WI38 (cell line): ENCODE measurements at regions not wholly inside any gene's neighbourhood (a gene's known extent, or its start where the extent isn't known, plus 50 kb on each side); places are given as distances from the start of the nearest gene placed in this dataset.

Experiments used
- H3K4me3 ChIP-seq: 2 replicates; pipeline ENCODE4 v1.5.1; 2011; ENCODE audit warnings: low read depth, mild to moderate bottlenecking, control low read depth, low read length
- TF ChIP-seq, protein P1 (sequence below): IDR thresholded peaks from 2 replicates; pipeline ENCODE4 v1.5.1; 2012; ENCODE audit warnings: low read depth, mild to moderate bottlenecking, control low read depth, low read length

DNA sequence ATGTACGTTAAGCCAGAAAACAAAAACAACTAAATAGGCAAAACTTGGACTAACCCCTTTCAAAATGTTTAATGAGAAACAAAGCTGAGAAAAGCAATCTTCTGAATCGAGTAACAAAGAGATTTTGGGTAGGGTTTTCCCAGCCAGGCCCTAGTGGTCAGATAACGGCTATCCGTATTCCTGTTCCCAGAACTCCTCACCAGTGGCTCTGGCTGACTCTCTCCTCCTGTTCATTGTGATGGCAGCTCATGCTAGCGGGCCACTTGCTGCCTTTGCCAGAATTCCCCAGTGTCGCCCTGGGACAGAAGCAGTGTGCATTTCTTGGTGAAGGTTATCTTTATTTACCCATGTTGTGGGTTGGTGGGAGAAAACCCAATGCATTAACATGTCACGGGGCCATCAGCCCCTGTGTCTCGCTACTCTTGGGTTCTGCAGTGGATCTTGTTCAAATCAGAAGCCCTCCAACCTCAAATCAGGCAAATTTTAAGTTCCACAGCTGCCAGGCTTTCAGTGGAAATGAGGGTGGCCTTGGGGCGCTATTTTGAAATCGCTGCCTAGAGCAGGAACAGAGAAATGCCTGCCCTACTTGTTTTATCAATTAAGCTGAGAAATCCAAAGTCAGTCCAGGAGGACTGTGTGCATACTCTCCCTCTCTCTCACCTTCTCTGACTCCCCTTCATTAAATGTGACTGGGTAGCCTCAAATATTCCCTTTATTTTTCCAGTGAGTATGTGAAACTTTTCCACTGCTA is 164.5 kb upstream of the NPVF start:
- H3K4me3 ChIP-seq, result no peak overlapping the region
- TF ChIP-seq, protein P1, sequence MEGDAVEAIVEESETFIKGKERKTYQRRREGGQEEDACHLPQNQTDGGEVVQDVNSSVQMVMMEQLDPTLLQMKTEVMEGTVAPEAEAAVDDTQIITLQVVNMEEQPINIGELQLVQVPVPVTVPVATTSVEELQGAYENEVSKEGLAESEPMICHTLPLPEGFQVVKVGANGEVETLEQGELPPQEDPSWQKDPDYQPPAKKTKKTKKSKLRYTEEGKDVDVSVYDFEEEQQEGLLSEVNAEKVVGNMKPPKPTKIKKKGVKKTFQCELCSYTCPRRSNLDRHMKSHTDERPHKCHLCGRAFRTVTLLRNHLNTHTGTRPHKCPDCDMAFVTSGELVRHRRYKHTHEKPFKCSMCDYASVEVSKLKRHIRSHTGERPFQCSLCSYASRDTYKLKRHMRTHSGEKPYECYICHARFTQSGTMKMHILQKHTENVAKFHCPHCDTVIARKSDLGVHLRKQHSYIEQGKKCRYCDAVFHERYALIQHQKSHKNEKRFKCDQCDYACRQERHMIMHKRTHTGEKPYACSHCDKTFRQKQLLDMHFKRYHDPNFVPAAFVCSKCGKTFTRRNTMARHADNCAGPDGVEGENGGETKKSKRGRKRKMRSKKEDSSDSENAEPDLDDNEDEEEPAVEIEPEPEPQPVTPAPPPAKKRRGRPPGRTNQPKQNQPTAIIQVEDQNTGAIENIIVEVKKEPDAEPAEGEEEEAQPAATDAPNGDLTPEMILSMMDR, result no peak

DNA sequence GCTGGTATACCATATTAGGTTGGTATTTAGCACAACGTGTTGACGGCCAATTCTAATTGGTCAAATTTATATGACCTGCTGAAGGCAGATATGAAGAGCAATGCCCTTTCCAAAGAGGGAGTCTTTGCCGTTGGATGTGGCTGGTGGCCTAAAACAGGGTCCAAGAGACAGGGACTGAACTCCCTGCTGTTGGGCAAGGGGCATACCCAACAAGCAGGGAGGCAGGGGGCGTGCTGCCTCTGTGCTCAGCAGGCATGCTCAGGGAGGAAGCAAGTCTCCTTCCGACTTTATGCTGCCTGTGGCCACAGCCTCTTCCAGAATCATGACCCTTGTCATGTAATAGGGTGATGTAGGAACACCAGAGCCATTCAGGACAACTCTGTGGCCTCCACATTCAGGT is 167.7 kb upstream of the NPVF start:
- H3K4me3 ChIP-seq, result no peak overlapping the region
- TF ChIP-seq, protein P1, result no peak

DNA sequence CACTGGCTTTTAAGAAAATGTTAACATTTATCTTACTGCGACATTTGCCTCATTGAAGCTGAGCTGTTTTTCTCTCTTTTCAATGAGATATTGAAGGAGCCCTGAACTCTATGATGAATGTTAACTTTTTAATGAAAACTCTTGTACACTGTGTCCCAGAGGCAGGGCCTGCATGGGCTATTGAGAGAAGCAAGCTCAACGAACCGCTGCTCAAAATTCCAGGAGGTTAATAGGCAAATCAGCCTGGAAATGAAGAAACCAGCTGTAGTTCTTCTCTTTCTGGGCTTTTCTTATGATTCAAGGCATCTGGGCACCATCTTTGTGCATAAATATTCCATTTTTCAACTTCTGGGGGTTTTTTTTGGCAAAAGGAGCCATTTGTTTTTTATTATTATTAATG is 168.4 kb upstream of the NPVF start:
- H3K4me3 ChIP-seq, result no peak overlapping the region
- TF ChIP-seq, protein P1, result no peak

DNA sequence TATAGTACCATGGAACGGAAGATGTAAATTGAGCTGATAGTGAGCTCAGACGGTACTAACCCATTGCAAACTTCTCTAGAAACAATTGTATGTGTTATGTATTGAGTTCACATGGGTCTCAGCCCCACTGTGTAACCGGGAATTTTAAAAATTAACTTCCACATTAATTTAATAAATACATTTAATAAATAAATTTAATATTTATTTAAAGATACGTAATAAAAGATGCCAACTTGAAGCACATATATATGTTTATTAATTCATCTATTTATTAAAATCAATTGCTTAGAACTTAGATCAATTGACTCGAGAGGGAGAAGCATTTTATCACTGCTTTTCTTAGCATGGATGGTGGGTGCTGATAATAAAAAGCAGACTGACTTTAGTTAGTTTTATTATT is 170.1 kb upstream of the NPVF start:
- TF ChIP-seq, protein P1, result no peak
- no peak overlapping the region for H3K4me3 ChIP-seq

DNA sequence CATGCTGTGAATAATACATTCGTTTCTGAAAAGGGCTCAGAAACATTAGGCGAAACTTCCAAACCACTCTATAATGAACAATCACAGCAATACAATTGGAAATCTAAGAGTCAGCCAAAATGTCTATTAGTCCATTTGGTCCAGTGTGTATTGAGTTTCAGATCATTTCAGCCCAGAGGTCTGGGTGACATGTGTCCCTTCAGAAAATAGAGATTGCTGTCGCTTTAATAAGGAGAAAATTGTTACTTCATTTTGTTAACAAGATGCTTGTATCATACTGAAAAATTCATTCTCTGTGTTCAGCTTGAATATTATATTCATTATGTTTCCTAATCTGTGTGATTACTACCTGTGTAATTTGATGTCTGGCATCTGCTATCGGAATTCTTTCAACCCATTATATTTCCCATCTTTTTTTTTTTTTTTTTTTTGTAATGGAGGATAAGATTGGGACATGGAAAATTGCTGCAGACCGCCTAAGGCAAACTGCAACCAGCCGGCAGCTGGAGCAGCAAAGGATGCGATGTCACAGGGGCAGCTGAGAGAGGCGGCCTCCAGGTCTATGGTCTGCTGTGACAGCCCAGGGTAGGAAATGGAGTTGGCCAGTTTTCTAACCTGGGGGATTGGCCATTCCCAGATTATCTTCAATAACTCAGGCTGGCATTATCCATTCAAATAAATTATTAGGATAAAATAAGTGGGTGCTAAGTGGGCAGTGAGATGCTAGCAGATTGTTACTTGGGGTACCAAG is 170.9 kb upstream of the NPVF start:
- no peak overlapping the region for H3K4me3 ChIP-seq
- TF ChIP-seq, protein P1, result no peak

DNA sequence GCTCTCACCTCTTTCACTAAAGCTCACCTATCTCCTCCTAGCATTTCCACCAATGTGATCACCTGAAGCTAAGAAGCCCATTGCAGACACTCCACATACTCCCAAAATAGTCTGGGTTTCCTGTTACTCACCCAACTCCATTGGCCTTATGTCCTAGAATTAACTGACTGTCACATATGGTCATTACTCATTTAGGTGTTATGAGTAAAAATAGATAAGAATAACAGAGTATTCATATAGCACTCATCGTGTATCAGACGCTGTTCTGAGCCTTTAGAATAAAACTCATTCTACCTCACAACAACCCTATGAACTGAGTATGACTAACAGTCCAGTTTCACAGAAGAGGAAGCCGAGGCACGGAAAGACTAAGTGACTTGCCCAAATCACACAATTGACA is 174.2 kb upstream of the NPVF start:
- no peak overlapping the region for H3K4me3 ChIP-seq
- TF ChIP-seq, protein P1, result no peak

DNA sequence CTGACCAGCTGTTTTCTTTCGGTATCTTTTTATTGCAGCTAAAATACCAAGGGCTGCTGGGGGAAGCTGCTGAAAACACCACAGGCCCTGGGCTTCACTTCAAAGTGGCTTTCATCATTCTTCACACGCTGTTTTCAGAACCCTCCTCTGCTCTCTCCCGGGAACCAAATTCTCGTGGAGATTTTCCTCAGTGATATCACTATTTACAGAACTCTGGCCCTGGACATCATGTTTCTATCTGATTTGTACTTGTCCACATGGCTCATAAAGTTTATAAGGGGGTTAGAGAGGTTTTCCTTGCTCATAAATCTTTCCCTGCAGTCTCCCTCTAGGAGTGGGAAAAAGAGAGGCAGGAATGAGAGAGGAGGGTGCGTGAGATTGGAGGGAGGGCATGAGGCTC is 177.4 kb upstream of the NPVF start:
- no peak overlapping the region for H3K4me3 ChIP-seq
- TF ChIP-seq, protein P1, result no peak
